Stromal cell of bone marrow (primary cell): ENCODE measurements at regions not wholly inside any gene's neighbourhood (a gene's known extent, or its start where the extent isn't known, plus 50 kb on each side); places are given as distances from the start of the nearest gene placed in this dataset.
"Not testable (repeated sequence)": the region's sequence is repeated elsewhere in the genome, so short reads cannot be mapped to it uniquely, and the experiment has no call there.

ENCODE experiments used
- DNase-seq: peaks from one replicate; pipeline ENCODE4 v3.0.0-alpha.2; 2012; ENCODE audit warnings: low read depth

- no peak for DNase-seq
These were observed 754.0 kb downstream of the DIAPH3 start for GRCh38 chr13:59409634-59410200.

- no peak for DNase-seq
These were observed 750.6 kb downstream of the DIAPH3 start for GRCh38 chr13:59413126-59413525.

GRCh38 chr13:59414006-59414405 lies 749.7 kb downstream of the DIAPH3 start:
- DNase-seq: no peak

- no peak for DNase-seq
These were observed 748.2 kb downstream of the DIAPH3 start for GRCh38 chr13:59415498-59415897.

- no peak for DNase-seq
These were observed 747.2 kb downstream of the DIAPH3 start for GRCh38 chr13:59416561-59416960.

- DNase-seq: no peak
These were observed 741.1 kb downstream of the DIAPH3 start for GRCh38 chr13:59422646-59423045.

- DNase-seq: no peak
These were observed 739.9 kb downstream of the DIAPH3 start for GRCh38 chr13:59423708-59424340.

- DNase-seq: no peak
These were observed 739.1 kb downstream of the DIAPH3 start for GRCh38 chr13:59424661-59425060.

GRCh38 chr13:59425211-59425741 lies 738.5 kb downstream of the DIAPH3 start:
- no peak for DNase-seq

- DNase-seq: no peak
These were observed 728.7 kb downstream of the DIAPH3 start for GRCh38 chr13:59435024-59435423.

- DNase-seq: no peak
These were observed 726.0 kb downstream of the DIAPH3 start for GRCh38 chr13:59437544-59438301.

GRCh38 chr13:59439776-59440428 lies 723.8 kb downstream of the DIAPH3 start:
- no peak for DNase-seq

GRCh38 chr13:59441068-59441467 lies 722.7 kb downstream of the DIAPH3 start:
- not testable (repeated sequence) for DNase-seq

GRCh38 chr13:59441596-59442280 lies 722.0 kb downstream of the DIAPH3 start:
- no peak for DNase-seq

- no peak for DNase-seq
These were observed 721.3 kb downstream of the DIAPH3 start for GRCh38 chr13:59442461-59442860.

GRCh38 chr13:59442944-59443486 lies 720.7 kb downstream of the DIAPH3 start:
- no peak for DNase-seq

- no peak for DNase-seq
These were observed 719.4 kb downstream of the DIAPH3 start for GRCh38 chr13:59444210-59444857.

- no peak for DNase-seq
These were observed 717.9 kb downstream of the DIAPH3 start for GRCh38 chr13:59445812-59446211.

GRCh38 chr13:59446391-59446790 lies 717.3 kb downstream of the DIAPH3 start:
- no peak for DNase-seq

GRCh38 chr13:59447031-59447430 lies 716.7 kb downstream of the DIAPH3 start:
- no peak for DNase-seq
